ENCODE measurements at regions not wholly inside any gene's neighbourhood (a gene's known extent, or its start where the extent isn't known, plus 50 kb on each side); places are given as distances from the start of the nearest gene placed in this dataset.

- WGBS, 2 donors, result 58 to 82% methylated on average over 3 of the region's 3 CpGs
- no peak overlapping the region for H3K27ac ChIP-seq
- no peak for DNase-seq
- H3K36me3 ChIP-seq, result no peaks in the 10 kb centered on the region
- H3K4me3 ChIP-seq, result no peak overlapping the region
- H3K9me3 ChIP-seq, result no peaks in the 10 kb centered on the region
- intact Hi-C loops (cut with DNase I), result no loop called here
- TF ChIP-seq POLR2A (IDR thresholded peaks at IDR 0.05) (no peak), EP300 (IDR thresholded peaks at IDR 0.05) (no peak), POLR2AphosphoS5 (IDR thresholded peaks at IDR 0.05) (no peak), CTCF (IDR thresholded peaks at IDR 0.05) (no peak)
- H3K4me1 ChIP-seq, result no peaks in the 10 kb centered on the region
- no peaks in the 10 kb centered on the region for H3K27me3 ChIP-seq
Measured at GRCh38 chr21:19181604-19182140, 778.1 kb upstream of the TMPRSS15 start.

DNA sequence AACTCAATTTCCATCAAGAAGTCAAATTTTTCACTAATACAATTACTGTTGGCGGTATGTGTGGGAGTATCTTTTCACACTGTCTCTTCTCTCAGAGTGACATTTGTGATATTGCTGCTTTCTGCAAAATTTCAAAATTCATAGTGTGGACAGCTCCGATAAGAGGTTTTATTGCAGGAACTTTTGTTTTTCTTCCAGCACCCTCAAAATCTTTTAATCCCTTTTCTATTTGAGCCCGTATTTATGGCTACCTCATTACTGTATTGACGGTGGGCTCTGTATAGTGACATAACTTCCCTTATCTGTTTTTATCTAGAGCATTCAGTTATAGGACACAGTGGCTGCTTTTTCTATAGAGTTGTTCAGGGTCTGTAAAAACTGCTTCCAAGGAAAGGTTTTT lies 794.4 kb upstream of the TMPRSS15 start:
- Histone ChIP-seq H3K4me3 (no peak overlapping the region), H3K9me3 (no peaks in the 10 kb centered on the region), H3K36me3 (no peaks in the 10 kb centered on the region), H3K27ac (no peak overlapping the region), H3K4me1 (no peaks in the 10 kb centered on the region), H3K27me3 (no peaks in the 10 kb centered on the region)
- TF ChIP-seq POLR2AphosphoS5 (IDR thresholded peaks at IDR 0.05), result no peak
- TF ChIP-seq CTCF (IDR thresholded peaks at IDR 0.05), result no peak
- no peak for TF ChIP-seq EP300 (IDR thresholded peaks at IDR 0.05)
- TF ChIP-seq POLR2A (IDR thresholded peaks at IDR 0.05), result no peak
- intact Hi-C loops (cut with DNase I), result no loop called here
- 33 to 38% methylated on average over 4 of the region's 4 CpGs for WGBS, 2 donors
- no peak for DNase-seq

DNA sequence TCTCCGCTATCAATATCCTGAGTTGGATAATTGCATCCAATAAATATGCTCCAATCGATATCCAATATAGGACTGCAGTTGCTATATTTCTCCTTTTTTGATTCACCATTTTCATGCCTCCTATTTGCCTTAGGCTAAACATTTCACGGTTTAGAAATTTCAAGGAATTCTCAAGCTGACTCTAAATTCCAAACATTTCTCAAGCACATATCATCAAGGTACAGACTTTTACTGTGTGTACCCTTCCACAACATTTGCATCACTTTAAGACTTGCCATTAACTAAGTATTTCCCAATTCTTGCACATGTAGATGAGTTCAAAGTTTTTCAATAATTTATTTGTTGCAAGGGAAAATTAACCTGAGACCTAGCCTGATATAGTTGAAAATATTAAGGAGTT lies 795.2 kb upstream of the TMPRSS15 start:
- no peak for DNase-seq
- Histone ChIP-seq H3K27ac (no peak overlapping the region), H3K36me3 (no peaks in the 10 kb centered on the region), H3K4me1 (no peaks in the 10 kb centered on the region), H3K4me3 (no peak overlapping the region), H3K9me3 (no peaks in the 10 kb centered on the region), H3K27me3 (no peaks in the 10 kb centered on the region)
- WGBS, 2 donors, result 83 to 85% methylated on average over 3 of the region's 3 CpGs
- intact Hi-C loops (cut with DNase I), result no loop called here
- no peak for TF ChIP-seq POLR2AphosphoS5 (IDR thresholded peaks at IDR 0.05)
- TF ChIP-seq POLR2A (IDR thresholded peaks at IDR 0.05), result no peak
- TF ChIP-seq EP300 (IDR thresholded peaks at IDR 0.05), result no peak
- no peak for TF ChIP-seq CTCF (IDR thresholded peaks at IDR 0.05)

DNA sequence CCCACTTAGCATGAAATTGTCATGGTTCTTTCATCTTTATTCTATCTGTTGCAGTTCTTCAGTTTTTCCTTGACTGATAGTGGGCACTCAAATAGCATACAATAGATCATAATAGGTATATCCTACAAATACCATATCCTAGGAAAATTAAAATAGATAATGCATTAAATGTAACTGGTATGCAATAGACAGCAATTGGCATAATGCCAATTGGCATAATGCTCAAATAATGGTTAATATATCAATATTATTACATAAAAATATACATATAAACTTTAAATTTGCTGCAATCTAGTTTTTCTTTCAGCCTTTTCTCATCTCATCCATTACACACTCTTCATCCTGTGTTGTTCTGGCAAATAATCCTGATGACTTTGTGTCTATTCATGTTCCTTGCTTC lies 814.6 kb upstream of the TMPRSS15 start:
- H3K27me3 ChIP-seq, result no peaks in the 10 kb centered on the region
- DNase-seq, result no peak
- H3K36me3 ChIP-seq, result no peaks in the 10 kb centered on the region
- no peaks in the 10 kb centered on the region for H3K4me1 ChIP-seq
- H3K9me3 ChIP-seq, result no peaks in the 10 kb centered on the region
- intact Hi-C loops (cut with DNase I), result no loop called here
- TF ChIP-seq POLR2A (IDR thresholded peaks at IDR 0.05), result no peak
- TF ChIP-seq EP300 (IDR thresholded peaks at IDR 0.05), result no peak
- TF ChIP-seq CTCF (IDR thresholded peaks at IDR 0.05), result no peak
- TF ChIP-seq POLR2AphosphoS5 (IDR thresholded peaks at IDR 0.05), result no peak
- H3K27ac ChIP-seq, result no peak overlapping the region
- H3K4me3 ChIP-seq, result no peak overlapping the region

GRCh38 chr21:19224090-19224489 lies 820.5 kb upstream of the TMPRSS15 start:
- no peak overlapping the region for H3K4me3 ChIP-seq

More at GRCh38 chr21:19224090-19224489, 820.5 kb upstream of the TMPRSS15 start:
- intact Hi-C loops (cut with DNase I), result no loop called here
- no peaks in the 10 kb centered on the region for H3K27me3 ChIP-seq
- no peak overlapping the region for H3K27ac ChIP-seq
- no peak for TF ChIP-seq EP300 (IDR thresholded peaks at IDR 0.05)
- no peak for TF ChIP-seq POLR2A (IDR thresholded peaks at IDR 0.05)
- TF ChIP-seq CTCF (IDR thresholded peaks at IDR 0.05), result no peak
- TF ChIP-seq POLR2AphosphoS5 (IDR thresholded peaks at IDR 0.05), result no peak
- H3K36me3 ChIP-seq, result no peaks in the 10 kb centered on the region
- H3K9me3 ChIP-seq, result no peaks in the 10 kb centered on the region
- no peak for DNase-seq
- H3K4me1 ChIP-seq, result no peaks in the 10 kb centered on the region
- 82 to 88% methylated on average over 12 of the region's 12 CpGs for WGBS, 2 donors
